Upper lobe of left lung (tissue), 4 donors: ENCODE measurements at regions not wholly inside any gene's neighbourhood (a gene's known extent, or its start where the extent isn't known, plus 50 kb on each side); places are given as distances from the start of the nearest gene placed in this dataset.

Experiments used
- CTCF ChIP-seq, 6 experiments: fragments of 450-650 bp in 4 of 6; fragments of 200-600 bp in 2 of 6; sonication (generic) in 2 of 6; IDR thresholded peaks; one replicate each; pipeline ENCODE4 v1.5.1; 2016 to 2019; ENCODE audit warnings: antibody characterized with exemption in 6 of 6
- EP300 ChIP-seq, 4 donors: sonication (generic); formaldehyde crosslinking; IDR thresholded peaks; one replicate each; pipeline ENCODE4 v1.5.1; 2017; ENCODE audit warnings: antibody characterized with exemption in 4 of 4, control low read depth in 2 of 4
- POLR2A ChIP-seq, 4 donors: fragments of 450-650 bp; IDR thresholded peaks; one replicate each; pipeline ENCODE4 v1.5.1; 2016 to 2017; ENCODE audit warnings: antibody characterized with exemption in 4 of 4, mild to moderate bottlenecking in 2 of 4
- POLR2AphosphoS5 ChIP-seq, 2 donors: sonication (generic); formaldehyde crosslinking; IDR thresholded peaks; one replicate each; pipeline ENCODE4 v1.5.1; 2017; ENCODE audit warnings: antibody characterized with exemption in 2 of 2

- no peak for TF ChIP-seq POLR2AphosphoS5 (IDR thresholded peaks at IDR 0.05)
- TF ChIP-seq CTCF (IDR thresholded peaks at IDR 0.05): peak in 1 of 6 experiments; percentile 4
- TF ChIP-seq POLR2A (IDR thresholded peaks at IDR 0.05): no peak
- TF ChIP-seq EP300 (IDR thresholded peaks at IDR 0.05): no peak
These were observed 128.7 kb upstream of the TOP3B start for GRCh38 chr22:22111267-22111751.
